ENCODE measurements at regions not wholly inside any gene's neighbourhood (a gene's known extent, or its start where the extent isn't known, plus 50 kb on each side); places are given as distances from the start of the nearest gene placed in this dataset.

DNA sequence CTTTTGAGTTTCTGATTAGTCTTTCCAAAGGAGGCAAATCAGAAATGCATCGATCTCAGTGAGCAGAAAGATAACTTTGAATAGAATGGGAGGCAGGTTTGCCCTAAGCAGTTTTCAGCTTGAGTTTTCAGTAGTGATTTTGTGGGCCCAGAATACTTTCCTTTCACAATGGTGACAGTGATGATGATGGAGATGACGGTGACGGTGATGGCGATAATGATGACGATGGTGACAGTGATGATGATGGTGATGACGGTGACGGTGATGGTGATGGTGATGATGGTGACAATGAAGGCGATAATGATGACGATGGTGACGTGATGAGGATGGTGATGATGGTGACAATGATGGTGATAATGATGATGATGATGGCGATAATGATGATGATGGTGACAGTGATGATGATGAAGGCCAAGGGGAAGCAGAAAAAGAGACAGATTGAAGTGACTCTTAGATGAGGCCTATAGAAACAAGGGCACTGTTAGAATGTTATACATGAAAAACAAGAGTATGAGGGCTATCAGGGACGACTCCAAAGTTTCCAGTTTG, 153.4 kb upstream of the B3GAT1 start:
- intact Hi-C loops (cut with micrococcal nuclease): no loop called here
- H3K4me3 Mint-ChIP-seq: no peak overlapping the region
- H3K27me3 Mint-ChIP-seq: no peaks in the 10 kb centered on the region
- no peak overlapping the region for H3K27ac Mint-ChIP-seq
- H3K9me3 Mint-ChIP-seq: no peaks in the 10 kb centered on the region
- H3K36me3 Mint-ChIP-seq (ENCODE audit: low read depth): no peaks in the 10 kb centered on the region
- H3K4me1 Mint-ChIP-seq (ENCODE audit: low read depth): no peaks in the 10 kb centered on the region

DNA sequence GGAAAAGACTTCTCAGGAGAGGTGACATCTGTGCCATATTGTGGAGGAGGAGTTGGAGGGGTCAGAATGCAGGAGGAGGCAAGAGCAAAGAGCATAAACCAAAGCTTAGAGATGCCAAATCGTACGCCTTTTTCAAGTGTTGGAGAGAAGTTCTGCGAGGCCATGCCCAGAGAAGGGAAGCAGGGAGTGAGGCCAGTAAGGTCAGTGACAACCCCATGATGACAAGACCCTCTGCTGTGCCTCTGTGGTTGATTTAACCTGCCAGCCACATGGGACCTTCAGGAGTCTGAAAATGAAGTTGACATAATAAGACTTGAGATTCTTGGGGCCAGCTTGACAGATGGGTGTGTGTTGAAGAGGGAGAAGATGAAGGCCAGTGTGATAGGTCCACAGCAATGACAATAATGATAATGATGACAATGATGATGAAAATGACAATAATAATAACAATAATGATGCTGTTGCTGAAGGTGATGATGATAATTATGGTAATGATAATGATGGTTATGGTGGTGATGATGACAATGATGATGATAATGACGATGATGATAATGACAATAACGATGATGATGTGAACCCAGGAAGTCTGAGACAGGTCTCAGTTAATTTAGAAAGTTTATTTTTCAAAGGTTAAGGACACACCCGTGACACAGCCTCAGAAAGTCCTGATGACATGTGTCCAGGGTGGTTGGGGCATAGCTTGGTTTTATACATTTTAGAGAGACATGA, 152.6 kb upstream of the B3GAT1 start:
- Mint-ChIP-seq H3K4me3 (no peak overlapping the region), H3K27ac (no peak overlapping the region), H3K9me3 (no peaks in the 10 kb centered on the region), H3K27me3 (no peaks in the 10 kb centered on the region), H3K4me1 (ENCODE audit: low read depth) (no peaks in the 10 kb centered on the region), H3K36me3 (ENCODE audit: low read depth) (no peaks in the 10 kb centered on the region)
- intact Hi-C loops (cut with micrococcal nuclease): no loop called here

DNA sequence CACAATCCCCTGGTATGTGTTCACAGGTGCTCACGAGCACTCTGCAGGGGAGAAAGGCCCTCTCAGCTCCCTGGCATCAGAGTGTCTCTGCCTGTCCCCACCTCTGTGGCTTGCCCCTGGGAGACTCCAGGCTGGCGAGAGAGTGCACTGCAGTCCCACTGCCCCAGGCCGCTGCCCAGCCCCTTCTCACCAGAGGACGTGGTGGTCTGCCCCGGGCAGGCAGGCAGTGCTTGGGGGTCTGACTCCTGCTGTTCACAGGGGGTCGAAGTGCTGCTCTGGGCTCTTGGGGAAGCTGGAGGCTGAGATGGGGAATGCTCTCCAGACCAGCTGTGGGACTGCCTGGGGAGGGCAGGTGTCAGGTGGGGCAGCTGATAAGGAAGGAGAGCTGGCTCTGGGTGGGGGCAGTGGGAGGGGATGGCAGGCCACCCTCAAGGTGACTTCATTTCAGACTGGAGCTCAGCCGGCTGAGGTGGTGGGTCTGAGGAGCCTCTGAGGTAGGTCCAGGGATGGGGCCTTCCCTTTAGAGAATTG, 151.0 kb upstream of the B3GAT1 start:
- intact Hi-C loops (cut with micrococcal nuclease): no loop called here

DNA sequence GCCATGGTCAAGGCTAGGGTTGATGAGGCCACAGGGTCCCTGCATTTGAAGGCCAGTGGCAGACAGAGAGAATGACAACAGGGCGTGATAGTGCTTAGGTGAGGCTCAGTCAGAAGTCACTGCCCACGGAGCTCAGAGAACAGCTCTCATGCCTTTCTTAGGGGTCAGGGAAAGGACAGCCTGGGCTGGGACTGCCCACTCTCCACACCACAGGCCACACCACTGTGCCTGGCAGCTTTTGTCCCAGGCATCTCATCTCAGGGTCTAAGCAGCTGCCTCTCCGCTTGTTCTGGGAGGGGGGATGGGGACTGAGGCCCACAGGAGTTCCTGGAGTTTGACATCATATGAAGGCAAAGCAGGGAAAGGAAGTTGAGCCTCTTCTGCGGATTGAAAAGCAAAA, 150.2 kb upstream of the B3GAT1 start:
- H3K27me3 Mint-ChIP-seq: peaks cover 3% of the 10 kb centered on the region
- H3K4me3 Mint-ChIP-seq: no peak overlapping the region
- H3K27ac Mint-ChIP-seq: no peak overlapping the region
- H3K36me3 Mint-ChIP-seq (ENCODE audit: low read depth): no peaks in the 10 kb centered on the region
- no peaks in the 10 kb centered on the region for H3K9me3 Mint-ChIP-seq
- H3K4me1 Mint-ChIP-seq (ENCODE audit: low read depth): no peaks in the 10 kb centered on the region
- intact Hi-C loops (cut with micrococcal nuclease): no loop called here

More for the DNA sequence above, 151.0 kb upstream of the B3GAT1 start:
- Mint-ChIP-seq H3K36me3 (ENCODE audit: low read depth) (no peaks in the 10 kb centered on the region), H3K9me3 (no peaks in the 10 kb centered on the region), H3K27ac (no peak overlapping the region), H3K4me1 (ENCODE audit: low read depth) (no peaks in the 10 kb centered on the region), H3K27me3 (peaks cover 1% of the 10 kb centered on the region), H3K4me3 (no peak overlapping the region)

DNA sequence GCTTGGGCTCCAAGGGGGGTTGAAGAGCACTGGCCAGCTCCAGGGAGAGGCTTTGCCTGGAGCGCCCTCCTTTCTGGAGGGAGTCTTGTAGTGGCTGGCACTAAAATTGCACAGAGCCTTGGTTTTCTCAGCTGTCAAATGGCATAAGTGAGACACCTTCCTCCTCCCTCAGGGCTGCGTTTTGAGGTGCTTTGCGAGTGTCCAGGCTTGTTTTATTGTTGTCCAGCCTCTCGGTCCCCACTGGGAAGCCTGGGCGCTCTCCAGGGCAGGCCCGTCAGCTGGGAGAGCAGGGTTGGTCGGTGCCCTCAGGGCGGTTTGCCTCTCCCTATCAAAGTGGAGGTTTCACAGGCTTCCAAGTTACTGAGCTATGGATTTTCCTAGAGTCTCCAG, 149.3 kb upstream of the B3GAT1 start:
- Mint-ChIP-seq H3K27me3 (peaks cover 3% of the 10 kb centered on the region), H3K4me1 (ENCODE audit: low read depth) (no peaks in the 10 kb centered on the region), H3K9me3 (no peaks in the 10 kb centered on the region), H3K36me3 (ENCODE audit: low read depth) (no peaks in the 10 kb centered on the region), H3K27ac (no peak overlapping the region), H3K4me3 (no peak overlapping the region)
- intact Hi-C loops (cut with micrococcal nuclease): no loop called here

DNA sequence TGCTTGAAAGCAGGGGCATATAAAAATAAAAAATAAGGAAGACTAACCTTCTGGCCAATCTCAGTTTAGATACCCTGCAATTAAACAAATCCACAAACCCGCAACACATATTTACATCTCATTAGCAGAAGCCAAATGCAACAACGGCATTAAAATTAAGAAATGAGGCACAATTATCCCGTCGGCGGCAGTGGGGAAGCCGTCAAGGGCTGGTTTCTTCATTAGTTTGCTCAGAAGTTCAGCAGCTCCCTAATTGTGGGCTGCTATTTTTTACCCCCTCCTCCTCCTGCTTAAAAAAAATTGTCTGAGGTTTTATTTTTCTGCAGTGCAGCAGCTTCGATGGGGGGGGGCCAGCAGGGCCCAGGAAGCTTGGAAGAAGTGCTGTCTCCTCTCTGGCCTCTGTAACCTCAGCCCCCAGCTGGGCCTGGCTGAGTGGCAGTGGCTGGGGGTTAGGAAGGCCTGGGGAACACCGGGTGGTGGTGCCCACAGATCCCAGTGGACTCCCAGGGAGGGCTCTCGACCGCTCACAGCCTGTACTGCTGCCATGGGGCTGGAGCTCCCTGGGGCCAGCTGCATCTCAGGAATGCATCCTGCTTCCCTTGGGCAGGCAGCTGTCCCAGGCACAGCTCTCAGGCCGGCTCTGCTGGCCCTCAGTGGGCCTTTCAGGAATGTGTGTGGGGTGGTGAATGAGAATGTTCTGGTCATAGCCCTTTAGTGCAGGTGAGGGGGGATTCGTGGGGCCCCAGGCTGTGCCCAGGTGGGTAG, 148.7 kb upstream of the B3GAT1 start:
- intact Hi-C loops (cut with micrococcal nuclease): no loop called here
- Mint-ChIP-seq H3K36me3 (ENCODE audit: low read depth) (no peaks in the 10 kb centered on the region), H3K4me3 (no peak overlapping the region), H3K4me1 (ENCODE audit: low read depth) (no peaks in the 10 kb centered on the region), H3K27ac (no peak overlapping the region), H3K9me3 (no peaks in the 10 kb centered on the region), H3K27me3 (peaks cover 3% of the 10 kb centered on the region)

DNA sequence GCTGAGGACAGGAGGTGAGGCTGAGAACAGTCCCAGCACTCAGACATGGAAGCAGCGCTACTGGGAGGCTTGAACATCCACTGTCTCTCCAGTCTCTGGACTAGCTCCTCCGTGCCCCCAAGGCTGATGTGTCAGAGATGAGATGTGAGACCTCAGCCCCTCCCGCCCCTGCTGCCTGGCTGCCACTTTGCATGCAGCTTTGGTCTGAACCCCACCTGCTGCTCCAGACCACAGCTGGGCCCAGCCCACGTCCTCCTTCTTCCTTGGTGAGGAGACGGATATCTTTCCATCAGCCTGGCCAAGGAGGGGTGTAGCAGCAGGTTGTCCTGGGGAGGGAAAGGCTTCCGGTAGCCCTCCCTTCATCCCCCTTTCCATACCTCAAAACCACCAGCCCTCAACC, 148.0 kb upstream of the B3GAT1 start:
- H3K9me3 Mint-ChIP-seq: no peaks in the 10 kb centered on the region
- H3K27ac Mint-ChIP-seq: no peak overlapping the region
- H3K36me3 Mint-ChIP-seq (ENCODE audit: low read depth): no peaks in the 10 kb centered on the region
- peaks cover 3% of the 10 kb centered on the region for H3K27me3 Mint-ChIP-seq
- H3K4me1 Mint-ChIP-seq (ENCODE audit: low read depth): no peaks in the 10 kb centered on the region
- no peak overlapping the region for H3K4me3 Mint-ChIP-seq
- intact Hi-C loops (cut with micrococcal nuclease): no loop called here

DNA sequence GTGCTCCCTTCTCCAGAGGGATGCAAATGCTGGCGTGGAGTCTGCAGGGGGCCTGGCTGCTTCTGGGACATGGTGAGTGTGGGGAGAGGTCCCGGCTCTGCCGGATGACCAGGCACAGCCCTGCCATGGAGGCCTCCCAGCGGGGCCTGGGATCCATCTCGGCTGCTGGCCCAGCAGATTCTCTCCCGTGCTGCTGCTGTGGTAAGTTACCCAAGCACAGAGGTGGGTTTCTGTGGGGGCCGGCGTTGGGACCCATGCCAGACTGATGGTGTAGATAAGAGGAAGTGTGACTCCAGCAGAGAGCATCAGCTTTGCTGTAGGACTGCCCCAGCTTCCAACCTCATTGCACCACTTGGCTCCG, 147.5 kb upstream of the B3GAT1 start:
- peaks cover 3% of the 10 kb centered on the region for H3K27me3 Mint-ChIP-seq
- intact Hi-C loops (cut with micrococcal nuclease): no loop called here
- no peaks in the 10 kb centered on the region for H3K36me3 Mint-ChIP-seq (ENCODE audit: low read depth)
- no peak overlapping the region for H3K27ac Mint-ChIP-seq
- H3K4me1 Mint-ChIP-seq (ENCODE audit: low read depth): no peaks in the 10 kb centered on the region
- no peak overlapping the region for H3K4me3 Mint-ChIP-seq
- H3K9me3 Mint-ChIP-seq: no peaks in the 10 kb centered on the region

DNA sequence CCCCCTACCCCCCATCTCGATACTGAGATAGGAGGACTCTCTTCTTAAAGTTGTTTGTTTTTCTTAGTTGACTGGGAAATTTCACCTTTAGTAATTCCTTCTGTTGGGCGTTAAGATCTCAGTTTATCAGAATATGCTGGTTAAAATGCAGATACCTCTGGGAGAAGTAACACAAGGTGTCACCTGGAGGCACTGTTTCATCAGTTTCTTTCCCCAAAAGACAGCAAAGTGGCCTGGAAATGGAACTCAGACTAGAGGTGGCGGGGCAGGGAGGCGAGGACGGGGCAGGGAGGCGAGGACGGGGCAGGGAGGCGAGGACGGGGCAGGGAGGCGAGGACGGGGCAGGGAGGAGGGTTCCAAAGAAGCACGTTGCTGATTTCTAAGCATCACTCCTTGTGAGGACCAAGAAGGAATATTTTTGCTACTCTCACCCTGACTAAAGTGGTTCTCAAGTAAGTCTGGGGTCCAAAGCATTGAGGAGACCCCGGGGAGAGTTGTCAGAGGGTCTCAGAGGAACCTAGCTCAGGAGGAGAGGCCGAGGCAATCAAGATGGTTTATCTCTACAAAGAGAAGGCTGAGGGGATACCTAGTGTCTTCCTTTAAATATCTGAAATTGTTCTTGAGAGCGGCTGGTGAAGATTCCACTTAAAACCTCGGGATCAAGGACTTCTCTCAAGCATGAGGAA, 147.0 kb upstream of the B3GAT1 start:
- peaks cover 3% of the 10 kb centered on the region for H3K27me3 Mint-ChIP-seq
- no peaks in the 10 kb centered on the region for H3K36me3 Mint-ChIP-seq (ENCODE audit: low read depth)
- H3K4me3 Mint-ChIP-seq: no peak overlapping the region
- no peaks in the 10 kb centered on the region for H3K4me1 Mint-ChIP-seq (ENCODE audit: low read depth)
- intact Hi-C loops (cut with micrococcal nuclease): no loop called here
- no peak overlapping the region for H3K27ac Mint-ChIP-seq
- H3K9me3 Mint-ChIP-seq: no peaks in the 10 kb centered on the region

DNA sequence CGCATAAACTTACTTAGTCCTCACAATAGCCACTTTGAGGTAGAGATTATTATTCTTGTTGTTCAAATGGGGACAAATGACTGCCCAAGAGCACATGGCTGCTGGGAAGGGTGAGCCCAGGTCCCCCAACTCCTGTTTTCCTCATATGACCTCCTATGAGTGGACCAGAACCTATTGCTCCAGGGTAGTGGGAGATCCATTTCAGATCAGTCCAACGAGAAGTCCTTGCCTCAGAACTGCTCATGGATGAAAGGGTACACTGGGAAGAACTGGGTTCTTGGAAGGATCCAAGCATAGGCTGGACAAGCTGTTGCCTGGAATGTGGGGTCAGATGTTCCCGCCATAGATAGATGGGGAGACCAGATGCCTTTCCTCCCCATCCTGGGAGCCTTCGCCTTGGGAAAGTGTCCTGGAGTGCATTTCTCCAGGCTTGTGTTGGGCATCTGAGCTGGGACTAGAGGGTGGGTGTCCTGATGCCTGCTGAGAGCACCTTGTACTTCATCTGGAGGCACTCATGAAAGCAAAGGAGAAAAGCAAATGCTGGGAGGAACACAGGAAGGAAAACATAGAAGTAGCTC, 146.3 kb upstream of the B3GAT1 start:
- H3K36me3 Mint-ChIP-seq (ENCODE audit: low read depth): no peaks in the 10 kb centered on the region
- H3K4me1 Mint-ChIP-seq (ENCODE audit: low read depth): no peaks in the 10 kb centered on the region
- intact Hi-C loops (cut with micrococcal nuclease): no loop called here
- no peak overlapping the region for H3K27ac Mint-ChIP-seq
- H3K27me3 Mint-ChIP-seq: peaks cover 3% of the 10 kb centered on the region
- no peaks in the 10 kb centered on the region for H3K9me3 Mint-ChIP-seq
- H3K4me3 Mint-ChIP-seq: no peak overlapping the region

DNA sequence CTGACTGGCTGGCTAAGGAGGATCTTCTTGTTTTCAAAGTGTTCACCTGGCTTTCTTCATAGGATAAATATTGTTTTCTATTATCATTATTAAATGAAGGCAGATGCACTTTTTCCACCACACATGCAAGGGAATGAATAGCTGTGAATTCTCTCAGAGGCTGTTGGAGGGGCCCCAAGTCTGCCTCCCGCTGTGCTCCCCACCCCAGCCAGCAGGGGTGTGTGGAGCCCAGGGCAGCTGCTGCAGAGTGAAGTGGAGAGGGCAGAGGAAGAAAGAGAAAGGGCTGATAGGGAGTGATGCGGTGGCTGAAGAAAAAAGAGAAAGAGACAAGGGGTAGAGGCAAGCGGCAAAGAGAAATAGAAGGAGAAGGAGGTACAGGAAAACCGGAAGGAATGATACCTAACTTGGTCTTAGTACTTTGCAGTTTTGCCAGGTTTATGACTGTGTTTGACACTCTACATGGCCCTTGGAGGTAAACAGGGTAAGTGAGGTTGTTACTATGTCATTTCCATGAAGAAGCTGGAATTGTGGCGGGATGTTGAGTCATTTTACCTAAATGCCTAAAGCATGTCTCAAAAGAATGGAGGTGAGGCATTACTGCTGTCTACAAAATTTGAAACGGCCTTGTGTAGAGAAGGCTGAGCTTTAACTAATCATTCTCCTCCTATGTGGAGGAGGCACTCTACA, 145.7 kb upstream of the B3GAT1 start:
- Mint-ChIP-seq H3K4me1 (ENCODE audit: low read depth) (no peaks in the 10 kb centered on the region), H3K4me3 (no peak overlapping the region), H3K36me3 (ENCODE audit: low read depth) (no peaks in the 10 kb centered on the region), H3K27me3 (peaks cover 3% of the 10 kb centered on the region), H3K27ac (no peak overlapping the region), H3K9me3 (no peaks in the 10 kb centered on the region)
- intact Hi-C loops (cut with micrococcal nuclease): no loop called here

DNA sequence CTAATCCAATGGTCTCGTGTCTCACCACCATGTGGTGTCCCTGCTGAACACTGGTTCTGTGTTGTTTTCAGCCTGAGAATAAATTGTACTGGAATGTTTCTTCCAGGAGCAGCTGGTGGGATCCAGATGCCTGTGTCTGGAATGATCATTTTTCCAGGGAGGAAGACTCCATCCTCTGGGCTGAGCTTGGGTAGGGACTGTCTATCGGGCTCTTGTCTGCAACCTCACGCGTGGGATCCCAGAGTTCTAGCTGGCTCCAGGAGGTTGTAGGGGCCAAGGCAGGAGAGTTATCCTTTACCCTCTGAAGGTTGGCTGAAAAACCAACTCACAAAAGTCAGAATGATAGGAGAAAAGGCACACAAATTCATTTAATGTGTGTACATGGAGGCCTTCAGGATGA, 144.1 kb upstream of the B3GAT1 start:
- Mint-ChIP-seq H3K4me1 (ENCODE audit: low read depth) (no peaks in the 10 kb centered on the region), H3K27ac (no peak overlapping the region), H3K36me3 (ENCODE audit: low read depth) (no peaks in the 10 kb centered on the region), H3K27me3 (peaks cover 8% of the 10 kb centered on the region), H3K4me3 (no peak overlapping the region), H3K9me3 (no peaks in the 10 kb centered on the region)
- intact Hi-C loops (cut with micrococcal nuclease): no loop called here

DNA sequence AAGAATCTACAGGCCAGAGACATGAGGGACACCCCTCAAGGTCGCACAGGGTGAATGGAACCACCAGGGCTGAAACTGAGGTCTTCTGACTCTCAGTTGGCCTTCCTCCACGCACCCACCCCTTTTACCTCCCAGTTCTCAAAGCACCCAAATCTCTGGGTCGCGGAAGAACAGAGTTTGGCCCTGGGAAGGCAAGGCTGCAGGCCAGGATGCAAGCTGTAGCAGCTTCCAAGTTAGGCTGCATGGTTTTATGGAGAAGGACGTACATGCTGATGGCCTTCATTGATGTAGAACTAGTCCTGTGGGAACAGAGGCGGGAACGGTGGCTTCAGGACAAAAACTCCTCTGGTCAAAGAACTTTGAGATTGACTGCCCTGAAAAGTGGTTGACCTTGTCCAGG, 143.5 kb upstream of the B3GAT1 start:
- intact Hi-C loops (cut with micrococcal nuclease): no loop called here
- Mint-ChIP-seq H3K27me3 (peaks cover 8% of the 10 kb centered on the region), H3K4me1 (ENCODE audit: low read depth) (no peaks in the 10 kb centered on the region), H3K9me3 (no peaks in the 10 kb centered on the region), H3K27ac (no peak overlapping the region), H3K4me3 (no peak overlapping the region), H3K36me3 (ENCODE audit: low read depth) (no peaks in the 10 kb centered on the region)

All from dendritic cell treated with granulocyte-macrophage colony-stimulating factor and Interleukin-4, amounts not matched to agents 40 ng/mL and 50 ng/mL, for 4 days (primary cell).